Transverse colon (tissue), 4 donors: ENCODE measurements at regions not wholly inside any gene's neighbourhood (a gene's known extent, or its start where the extent isn't known, plus 50 kb on each side); places are given as distances from the start of the nearest gene placed in this dataset.
"Not testable (repeated sequence)": the region's sequence is repeated elsewhere in the genome, so short reads cannot be mapped to it uniquely, and the experiment has no call there.

Experiments used
- DNase-seq: peaks from one replicate; pipeline ENCODE4 v3.0.0-alpha.2; 2019
- H3K27ac ChIP-seq, 4 donors: fragments of 200-600 bp; sonication (generic); 2 replicates each; pipeline ENCODE4 v1.5.1; 2016 to 2018; ENCODE audit warnings: inconsistent platforms in 4 of 4
- H3K27me3 ChIP-seq: fragments of 200-600 bp; sonication (generic); 2 replicates; pipeline ENCODE4 v1.5.1; 2017; ENCODE audit warnings: inconsistent platforms
- H3K36me3 ChIP-seq, 4 donors: fragments of 200-600 bp; sonication (generic); 2 replicates each; pipeline ENCODE4 v1.5.1; 2017 to 2019; ENCODE audit warnings: inconsistent platforms in 4 of 4
- H3K4me1 ChIP-seq, 4 donors: fragments of 200-600 bp; sonication (generic); 2 replicates each; pipeline ENCODE4 v1.5.1; 2017 to 2020; ENCODE audit warnings: inconsistent platforms in 4 of 4
- H3K4me3 ChIP-seq, 4 donors: fragments of 200-600 bp; sonication (generic); 1 replicate in 1 of 4; 2 replicates in 3 of 4; pipeline versions ENCODE4 v1.5.1 to v1.6.1; 2017 to 2019; ENCODE audit warnings: inconsistent platforms in 4 of 4
- H3K9me3 ChIP-seq, 2 donors: fragments of 200-600 bp; sonication (generic); 2 replicates each; pipeline ENCODE4 v1.5.1; 2017 to 2019; ENCODE audit warnings: inconsistent platforms in 2 of 2
- CTCF ChIP-seq, 5 experiments: fragments of 200-600 bp in 3 of 5; fragments of 450-650 bp in 2 of 5; sonication (generic) in 3 of 5; IDR thresholded peaks; 1 replicate in 2 of 5; 2 replicates in 3 of 5; pipeline ENCODE4 v1.5.1; 2016 to 2017; ENCODE audit warnings: antibody characterized with exemption in 5 of 5, inconsistent platforms in 3 of 5, mild to moderate bottlenecking in 2 of 5, moderate library complexity in 1 of 5
- EP300 ChIP-seq: sonication (generic); formaldehyde crosslinking; IDR thresholded peaks from one replicate; pipeline ENCODE4 v1.6.1; 2017; ENCODE audit warnings: antibody characterized with exemption, low read depth
- POLR2A ChIP-seq: fragments of 450-650 bp; IDR thresholded peaks from one replicate; pipeline ENCODE4 v1.6.1; 2016; ENCODE audit warnings: antibody characterized with exemption, mild to moderate bottlenecking, moderate library complexity
- POLR2AphosphoS5 ChIP-seq, 3 donors: sonication (generic); formaldehyde crosslinking; IDR thresholded peaks; one replicate each; pipeline ENCODE4 v1.6.1; 2016; ENCODE audit warnings: antibody characterized with exemption in 3 of 3
- WGBS, 2 donors: methylation state at CpG; one replicate each; pipeline ENCODE4 v1.1.5; 2018; ENCODE audit warnings: low coverage in 1 of 2; 5-methylcytosine and 5-hydroxymethylcytosine counted together
- in situ Hi-C, 4 donors: fragments of 200-750 bp; cut with MboI; loops; one replicate each; pipeline versions ENCODE4 v1.15.0 to v1.15.1; 2017; ENCODE audit warnings: low sequenced_read_pairs in 3 of 4, low pct_ligation_motif_present in 1 of 4, low pct_unique_long_range_greater_than_20kb in 1 of 4
- intact Hi-C: fragments of 100-400 bp; cut with DNase I; formaldehyde crosslinking; loops from one replicate; pipeline ENCODE4 v1.15.1; 2023; ENCODE audit warnings: low total_unique reads

GRCh38 chr2:12457831-12458230, 258.9 kb upstream of the TRIB2 start:
- intact Hi-C loops = loop anchor here (10.0 kb wide), 1 partner anchor 257 kb away; the partner anchor contains the start of gene TRIB2
- peak overlapping the region in 3 of 4 donors; percentile 59 to 62 (median 61) for H3K27ac ChIP-seq
- in situ Hi-C loops = no loop called here
- no peak overlapping the region for H3K4me3 ChIP-seq
- H3K4me1 ChIP-seq = peaks cover 0 to 17% (median 5%) of the 10 kb centered on the region in 4 donors
- no peaks in the 10 kb centered on the region for H3K9me3 ChIP-seq
- H3K36me3 ChIP-seq = no peaks in the 10 kb centered on the region
- WGBS, 2 donors = 74% methylated on average over 3 of the region's 3 CpGs; no CpG with 5 or more reads in 1 of the 2 donors
- DNase-seq = no peak
- TF ChIP-seq POLR2AphosphoS5 (IDR thresholded peaks at IDR 0.05) (no peak), CTCF (IDR thresholded peaks at IDR 0.05) (no peak), EP300 (no peak), POLR2A (no peak)
- no peaks in the 10 kb centered on the region for H3K27me3 ChIP-seq

- in situ Hi-C loops (no loop called here), intact Hi-C loops (no loop called here)
- WGBS, 2 donors = 67 to 68% methylated on average over 5 of the region's 5 CpGs
- H3K27me3 ChIP-seq = no peaks in the 10 kb centered on the region
- TF ChIP-seq CTCF (IDR thresholded peaks at IDR 0.05) (no peak), EP300 (no peak), POLR2AphosphoS5 (IDR thresholded peaks at IDR 0.05) (no peak), POLR2A (no peak)
- H3K36me3 ChIP-seq = no peaks in the 10 kb centered on the region
- DNase-seq = no peak
- peaks cover 0 to 3% (median 0%) of the 10 kb centered on the region in 4 donors for H3K4me1 ChIP-seq
- no peaks in the 10 kb centered on the region for H3K9me3 ChIP-seq
- no peak overlapping the region for H3K27ac ChIP-seq
- H3K4me3 ChIP-seq = no peak overlapping the region
Observed at GRCh38 chr2:12463189-12463588, 253.5 kb upstream of the TRIB2 start.

GRCh38 chr2:12465631-12466135, 251.1 kb upstream of the TRIB2 start:
- intact Hi-C loops (no loop called here), in situ Hi-C loops (no loop called here)
- H3K9me3 ChIP-seq = no peaks in the 10 kb centered on the region
- H3K4me3 ChIP-seq = no peak overlapping the region
- TF ChIP-seq POLR2AphosphoS5 (IDR thresholded peaks at IDR 0.05) (peak in 1 of 3 donors; percentile 13), EP300 (no peak)
- H3K36me3 ChIP-seq = no peaks in the 10 kb centered on the region
- H3K27me3 ChIP-seq = no peaks in the 10 kb centered on the region
- 57 to 95% methylated on average over 5 of the region's 5 CpGs for WGBS, 2 donors
- peak overlapping the region in 1 of 4 donors; percentile 2 for H3K27ac ChIP-seq
- no peak for DNase-seq
- peaks cover 0 to 12% (median 0%) of the 10 kb centered on the region in 4 donors for H3K4me1 ChIP-seq

- in situ Hi-C loops = no loop called here
- no peaks in the 10 kb centered on the region for H3K9me3 ChIP-seq
- peaks cover 0 to 12% (median 0%) of the 10 kb centered on the region in 4 donors for H3K4me1 ChIP-seq
- TF ChIP-seq POLR2AphosphoS5 (IDR thresholded peaks at IDR 0.05) = no peak
- TF ChIP-seq CTCF (IDR thresholded peaks at IDR 0.05) = no peak
- no peak for TF ChIP-seq EP300
- no peak for TF ChIP-seq POLR2A
- intact Hi-C loops = no loop called here
- DNase-seq = no peak
- 96 to 100% methylated on average over 2 to 4 of the region's 4 CpGs for WGBS, 2 donors
- H3K36me3 ChIP-seq = no peaks in the 10 kb centered on the region
- no peak overlapping the region for H3K4me3 ChIP-seq
- no peaks in the 10 kb centered on the region for H3K27me3 ChIP-seq
- no peak overlapping the region for H3K27ac ChIP-seq
Observed at GRCh38 chr2:12467303-12467702, 249.4 kb upstream of the TRIB2 start.

GRCh38 chr2:12469141-12469561, 247.6 kb upstream of the TRIB2 start:
- no peak for TF ChIP-seq EP300
- intact Hi-C loops = no loop called here
- peaks cover 0 to 12% (median 0%) of the 10 kb centered on the region in 4 donors for H3K4me1 ChIP-seq
- no peak for DNase-seq
- H3K4me3 ChIP-seq = no peak overlapping the region
- no peaks in the 10 kb centered on the region for H3K9me3 ChIP-seq
- WGBS, 2 donors = 77 to 80% methylated on average over 1 to 3 of the region's 3 CpGs
- no peaks in the 10 kb centered on the region for H3K27me3 ChIP-seq
- in situ Hi-C loops = no loop called here
- peak overlapping the region; percentile 39 to 54 (median 41) for H3K27ac ChIP-seq
- no peaks in the 10 kb centered on the region for H3K36me3 ChIP-seq

GRCh38 chr2:12472265-12472664, 244.5 kb upstream of the TRIB2 start:
- DNase-seq, intact Hi-C loops, H3K4me1 ChIP-seq, H3K36me3 ChIP-seq, H3K4me3 ChIP-seq, H3K9me3 ChIP-seq, in situ Hi-C loops, H3K27ac ChIP-seq, H3K27me3 ChIP-seq: not testable (repeated sequence)
